GM23338 (cell line): ENCODE measurements at regions not wholly inside any gene's neighbourhood (a gene's known extent, or its start where the extent isn't known, plus 50 kb on each side); places are given as distances from the start of the nearest gene placed in this dataset.

Experiments
- ATAC-seq: fragments of 200-7000 bp; cut with Tn5 transposase; 3 replicates; pipeline ENCODE4 v1.9.1; 2020
- DNase-seq: peaks from one replicate; pipeline ENCODE4 v3.0.0-alpha.2; 2015; ENCODE audit warnings: low spot score
- H2AFZ ChIP-seq: fragments of 200-600 bp; sonication (generic); 2 replicates; pipeline ENCODE4 v1.8.0; 2016; ENCODE audit warnings: antibody characterized with exemption, mild to moderate bottlenecking, moderate library complexity
- H3F3A ChIP-seq: fragments of 200-600 bp; sonication (generic); replicated peaks from 2 replicates; pipeline ENCODE4 v1.8.0; 2017; ENCODE audit warnings: antibody characterized with exemption, mixed run types, low read depth
- H3K27ac ChIP-seq: fragments of 200-600 bp; sonication (generic); 2 replicates; pipeline ENCODE4 v1.6.1; 2016; ENCODE audit warnings: low read depth
- H3K27me3 ChIP-seq: fragments of 200-600 bp; sonication (generic); 2 replicates; pipeline ENCODE4 v1.8.0; 2016; ENCODE audit warnings: mild to moderate bottlenecking, mixed run types, moderate library complexity; ENCODE audit not compliant: insufficient read depth
- H3K36me3 ChIP-seq: fragments of 200-600 bp; sonication (generic); 2 replicates; pipeline ENCODE4 v1.8.0; 2016; ENCODE audit warnings: mild to moderate bottlenecking; ENCODE audit not compliant: insufficient read depth
- H3K4me1 ChIP-seq: fragments of 200-600 bp; sonication (generic); 2 replicates; pipeline ENCODE4 v1.8.0; 2016; ENCODE audit warnings: mild to moderate bottlenecking, moderate library complexity; ENCODE audit not compliant: insufficient read depth
- H3K4me2 ChIP-seq: fragments of 200-600 bp; sonication (generic); 2 replicates; pipeline ENCODE4 v1.7.1; 2017; ENCODE audit warnings: mixed run types
- H3K4me3 ChIP-seq: fragments of 200-600 bp; sonication (generic); 2 replicates; pipeline ENCODE4 v1.6.1; 2016; ENCODE audit warnings: mixed run types
- H3K79me2 ChIP-seq: fragments of 200-600 bp; sonication (generic); replicated peaks from 2 replicates; pipeline ENCODE4 v1.8.0; 2017; ENCODE audit warnings: mild to moderate bottlenecking; ENCODE audit not compliant: insufficient read depth
- H3K9me2 ChIP-seq: fragments of 200-600 bp; sonication (generic); 2 replicates; pipeline ENCODE4 v1.8.0; 2017; ENCODE audit not compliant: insufficient read depth
- H4K20me1 ChIP-seq: fragments of 200-600 bp; sonication (generic); replicated peaks from 2 replicates; pipeline ENCODE4 v1.8.0; 2017; ENCODE audit warnings: mild to moderate bottlenecking; ENCODE audit not compliant: insufficient read depth
- H3K27ac Mint-ChIP-seq: 2 replicates; pipeline ENCODE4 v1.8.0; 2020; ENCODE audit warnings: inconsistent platforms, mild to moderate bottlenecking, moderate library complexity, mixed read lengths
- H3K27me3 Mint-ChIP-seq: 3 replicates; pipeline ENCODE4 v1.8.0; 2022; ENCODE audit warnings: low read depth, mild to moderate bottlenecking, moderate library complexity, mixed read lengths, inconsistent platforms; ENCODE audit not compliant: insufficient read depth, poor library complexity
- H3K36me3 Mint-ChIP-seq: 3 replicates; pipeline ENCODE4 v1.8.0; 2021; ENCODE audit warnings: low read depth, mild to moderate bottlenecking, inconsistent platforms, moderate library complexity, mixed read lengths
- H3K4me1 Mint-ChIP-seq: 3 replicates; pipeline ENCODE4 v1.8.0; 2020; ENCODE audit warnings: mild to moderate bottlenecking, inconsistent platforms, mixed read lengths
- H3K4me3 Mint-ChIP-seq: 3 replicates; pipeline ENCODE4 v1.8.0; 2021; ENCODE audit warnings: moderate library complexity, mild to moderate bottlenecking, inconsistent platforms, mixed read lengths
- H3K9me3 Mint-ChIP-seq: 3 replicates; pipeline ENCODE4 v1.8.0; 2020; ENCODE audit warnings: moderate library complexity, mild to moderate bottlenecking, inconsistent platforms, mixed read lengths
- CREB1 ChIP-seq: fragments of 250-450 bp; sonication (Bioruptor Pico); IDR thresholded peaks from 2 replicates; pipeline ENCODE4 v1.5.0; 2020; ENCODE audit warnings: low read depth, mild to moderate bottlenecking, moderate library complexity
- EZH2phosphoT487 ChIP-seq: fragments of 200-600 bp; sonication (generic); IDR thresholded peaks from one replicate; pipeline ENCODE4 v1.8.1; 2018; ENCODE audit warnings: antibody characterized with exemption; ENCODE audit not compliant: unreplicated experiment
- JUNB ChIP-seq: IDR thresholded peaks from one replicate; pipeline ENCODE4 v1.6.1; 2016; ENCODE audit warnings: antibody characterized with exemption; ENCODE audit not compliant: unreplicated experiment
- NANOG ChIP-seq: IDR thresholded peaks from 2 replicates; pipeline ENCODE4 v1.6.1; 2016; ENCODE audit warnings: antibody characterized with exemption, borderline replicate concordance
- ZNF114 ChIP-seq: fragments of 250-450 bp; sonication (Bioruptor Pico); IDR thresholded peaks from 2 replicates; pipeline ENCODE4 v1.5.0; 2020; ENCODE audit warnings: mild to moderate bottlenecking, moderate library complexity
- ZNF331 ChIP-seq: fragments of 250-450 bp; sonication (Bioruptor Pico); IDR thresholded peaks from 2 replicates; pipeline ENCODE4 v1.5.0; 2020; ENCODE audit warnings: low read depth, mild to moderate bottlenecking, moderate library complexity
- TF ChIP-seq, protein P1 (sequence below), 2 experiments: fragments of 200-600 bp in 1 of 2; sonication (generic) in 1 of 2; conservative IDR thresholded peaks; 2 replicates each; pipeline versions ENCODE4 v1.5.1 to v1.6.1; 2016 to 2017; ENCODE audit warnings: antibody characterized with exemption in 2 of 2, low read depth in 2 of 2, mild to moderate bottlenecking in 2 of 2, moderate library complexity in 1 of 2
- TF ChIP-seq, protein P2 (sequence below): fragments of 250-450 bp; sonication (Bioruptor Pico); IDR thresholded peaks from 2 replicates; pipeline ENCODE4 v1.5.0; 2020; ENCODE audit warnings: mild to moderate bottlenecking, moderate library complexity

DNA sequence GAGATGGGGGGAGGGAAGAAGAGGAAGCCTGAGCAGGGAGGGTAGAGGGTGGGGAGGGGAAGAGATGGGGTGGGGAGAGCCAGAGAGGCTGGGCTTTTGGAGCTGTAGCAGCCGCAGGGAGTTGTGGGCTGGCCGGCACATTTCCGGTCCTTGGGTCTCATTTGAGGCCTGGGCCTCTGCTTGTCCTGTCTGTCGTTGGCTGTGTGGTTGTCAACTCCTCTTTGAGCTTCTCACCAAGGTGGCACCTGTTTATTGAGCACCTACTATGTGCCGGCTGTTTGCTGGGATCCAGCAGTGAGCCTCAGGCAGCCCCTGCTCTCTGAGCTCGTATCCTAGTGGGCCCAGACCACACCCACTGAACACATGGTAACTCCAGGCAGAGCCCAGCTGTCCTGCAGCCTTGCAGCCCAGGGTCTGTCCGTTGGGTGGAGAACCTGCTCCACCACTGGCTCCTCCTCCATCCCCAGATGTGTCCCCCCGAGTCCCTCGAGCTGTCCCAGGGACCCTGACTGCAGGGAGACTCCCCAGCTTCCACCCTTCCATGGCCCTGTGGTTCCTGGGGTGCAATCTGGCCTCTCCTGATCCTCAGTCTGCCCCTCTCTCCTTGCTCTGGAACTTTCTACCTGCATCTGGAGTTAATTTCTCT is 164.9 kb downstream of the IRF8 start:
- Histone ChIP-seq H3K9me2 (no peaks in the 10 kb centered on the region), H3F3A (no peaks in the 10 kb centered on the region), H2AFZ (no peak overlapping the region), H3K27ac (no peak overlapping the region), H3K27me3 (no peaks in the 10 kb centered on the region), H3K4me2 (no peak overlapping the region), H3K79me2 (no peaks in the 10 kb centered on the region), H3K4me1 (no peaks in the 10 kb centered on the region), H3K4me3 (no peak overlapping the region), H4K20me1 (no peaks in the 10 kb centered on the region), H3K36me3 (no peaks in the 10 kb centered on the region)
- TF ChIP-seq ZNF331 (CRISPR knock-in tag), result no peak
- no peak for TF ChIP-seq EZH2phosphoT487
- no peak for TF ChIP-seq ZNF114 (CRISPR knock-in tag)
- TF ChIP-seq, protein P1, sequence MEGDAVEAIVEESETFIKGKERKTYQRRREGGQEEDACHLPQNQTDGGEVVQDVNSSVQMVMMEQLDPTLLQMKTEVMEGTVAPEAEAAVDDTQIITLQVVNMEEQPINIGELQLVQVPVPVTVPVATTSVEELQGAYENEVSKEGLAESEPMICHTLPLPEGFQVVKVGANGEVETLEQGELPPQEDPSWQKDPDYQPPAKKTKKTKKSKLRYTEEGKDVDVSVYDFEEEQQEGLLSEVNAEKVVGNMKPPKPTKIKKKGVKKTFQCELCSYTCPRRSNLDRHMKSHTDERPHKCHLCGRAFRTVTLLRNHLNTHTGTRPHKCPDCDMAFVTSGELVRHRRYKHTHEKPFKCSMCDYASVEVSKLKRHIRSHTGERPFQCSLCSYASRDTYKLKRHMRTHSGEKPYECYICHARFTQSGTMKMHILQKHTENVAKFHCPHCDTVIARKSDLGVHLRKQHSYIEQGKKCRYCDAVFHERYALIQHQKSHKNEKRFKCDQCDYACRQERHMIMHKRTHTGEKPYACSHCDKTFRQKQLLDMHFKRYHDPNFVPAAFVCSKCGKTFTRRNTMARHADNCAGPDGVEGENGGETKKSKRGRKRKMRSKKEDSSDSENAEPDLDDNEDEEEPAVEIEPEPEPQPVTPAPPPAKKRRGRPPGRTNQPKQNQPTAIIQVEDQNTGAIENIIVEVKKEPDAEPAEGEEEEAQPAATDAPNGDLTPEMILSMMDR (conservative IDR thresholded peaks at IDR 0.05; ENCODE audit: low read depth in 2 of 2), result no peak
- TF ChIP-seq, protein P2, sequence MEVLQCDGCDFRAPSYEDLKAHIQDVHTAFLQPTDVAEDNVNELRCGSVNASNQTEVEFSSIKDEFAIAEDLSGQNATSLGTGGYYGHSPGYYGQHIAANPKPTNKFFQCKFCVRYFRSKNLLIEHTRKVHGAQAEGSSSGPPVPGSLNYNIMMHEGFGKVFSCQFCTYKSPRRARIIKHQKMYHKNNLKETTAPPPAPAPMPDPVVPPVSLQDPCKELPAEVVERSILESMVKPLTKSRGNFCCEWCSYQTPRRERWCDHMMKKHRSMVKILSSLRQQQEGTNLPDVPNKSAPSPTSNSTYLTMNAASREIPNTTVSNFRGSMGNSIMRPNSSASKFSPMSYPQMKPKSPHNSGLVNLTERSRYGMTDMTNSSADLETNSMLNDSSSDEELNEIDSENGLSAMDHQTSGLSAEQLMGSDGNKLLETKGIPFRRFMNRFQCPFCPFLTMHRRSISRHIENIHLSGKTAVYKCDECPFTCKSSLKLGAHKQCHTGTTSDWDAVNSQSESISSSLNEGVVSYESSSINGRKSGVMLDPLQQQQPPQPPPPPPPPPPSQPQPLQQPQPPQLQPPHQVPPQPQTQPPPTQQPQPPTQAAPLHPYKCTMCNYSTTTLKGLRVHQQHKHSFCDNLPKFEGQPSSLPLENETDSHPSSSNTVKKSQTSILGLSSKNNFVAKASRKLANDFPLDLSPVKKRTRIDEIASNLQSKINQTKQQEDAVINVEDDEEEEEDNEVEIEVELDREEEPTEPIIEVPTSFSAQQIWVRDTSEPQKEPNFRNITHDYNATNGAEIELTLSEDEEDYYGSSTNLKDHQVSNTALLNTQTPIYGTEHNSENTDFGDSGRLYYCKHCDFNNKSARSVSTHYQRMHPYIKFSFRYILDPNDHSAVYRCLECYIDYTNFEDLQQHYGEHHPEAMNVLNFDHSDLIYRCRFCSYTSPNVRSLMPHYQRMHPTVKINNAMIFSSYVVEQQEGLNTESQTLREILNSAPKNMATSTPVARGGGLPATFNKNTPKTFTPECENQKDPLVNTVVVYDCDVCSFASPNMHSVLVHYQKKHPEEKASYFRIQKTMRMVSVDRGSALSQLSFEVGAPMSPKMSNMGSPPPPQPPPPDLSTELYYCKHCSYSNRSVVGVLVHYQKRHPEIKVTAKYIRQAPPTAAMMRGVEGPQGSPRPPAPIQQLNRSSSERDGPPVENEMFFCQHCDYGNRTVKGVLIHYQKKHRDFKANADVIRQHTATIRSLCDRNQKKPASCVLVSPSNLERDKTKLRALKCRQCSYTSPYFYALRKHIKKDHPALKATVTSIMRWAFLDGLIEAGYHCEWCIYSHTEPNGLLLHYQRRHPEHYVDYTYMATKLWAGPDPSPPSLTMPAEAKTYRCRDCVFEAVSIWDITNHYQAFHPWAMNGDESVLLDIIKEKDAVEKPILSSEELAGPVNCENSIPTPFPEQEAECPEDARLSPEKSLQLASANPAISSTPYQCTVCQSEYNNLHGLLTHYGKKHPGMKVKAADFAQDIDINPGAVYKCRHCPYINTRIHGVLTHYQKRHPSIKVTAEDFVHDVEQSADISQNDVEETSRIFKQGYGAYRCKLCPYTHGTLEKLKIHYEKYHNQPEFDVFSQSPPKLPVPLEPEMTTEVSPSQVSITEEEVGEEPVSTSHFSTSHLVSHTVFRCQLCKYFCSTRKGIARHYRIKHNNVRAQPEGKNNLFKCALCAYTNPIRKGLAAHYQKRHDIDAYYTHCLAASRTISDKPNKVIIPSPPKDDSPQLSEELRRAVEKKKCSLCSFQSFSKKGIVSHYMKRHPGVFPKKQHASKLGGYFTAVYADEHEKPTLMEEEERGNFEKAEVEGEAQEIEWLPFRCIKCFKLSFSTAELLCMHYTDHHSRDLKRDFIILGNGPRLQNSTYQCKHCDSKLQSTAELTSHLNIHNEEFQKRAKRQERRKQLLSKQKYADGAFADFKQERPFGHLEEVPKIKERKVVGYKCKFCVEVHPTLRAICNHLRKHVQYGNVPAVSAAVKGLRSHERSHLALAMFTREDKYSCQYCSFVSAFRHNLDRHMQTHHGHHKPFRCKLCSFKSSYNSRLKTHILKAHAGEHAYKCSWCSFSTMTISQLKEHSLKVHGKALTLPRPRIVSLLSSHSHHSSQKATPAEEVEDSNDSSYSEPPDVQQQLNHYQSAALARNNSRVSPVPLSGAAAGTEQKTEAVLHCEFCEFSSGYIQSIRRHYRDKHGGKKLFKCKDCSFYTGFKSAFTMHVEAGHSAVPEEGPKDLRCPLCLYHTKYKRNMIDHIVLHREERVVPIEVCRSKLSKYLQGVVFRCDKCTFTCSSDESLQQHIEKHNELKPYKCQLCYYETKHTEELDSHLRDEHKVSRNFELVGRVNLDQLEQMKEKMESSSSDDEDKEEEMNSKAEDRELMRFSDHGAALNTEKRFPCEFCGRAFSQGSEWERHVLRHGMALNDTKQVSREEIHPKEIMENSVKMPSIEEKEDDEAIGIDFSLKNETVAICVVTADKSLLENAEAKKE (CRISPR knock-in tag), result no peak
- no peak for TF ChIP-seq NANOG
- TF ChIP-seq CREB1 (CRISPR knock-in tag), result no peak
- TF ChIP-seq JUNB, result no peak
- DNase-seq, result no peak
- no peak overlapping the region for H3K4me3 Mint-ChIP-seq
- peaks cover 12% of the 10 kb centered on the region for H3K27me3 Mint-ChIP-seq
- H3K27ac Mint-ChIP-seq, result no peak overlapping the region
- no peaks in the 10 kb centered on the region; the same call in 2 of the 3 replicates for H3K9me3 Mint-ChIP-seq
- no peak for ATAC-seq
- H3K4me1 Mint-ChIP-seq, result no peaks in the 10 kb centered on the region
- H3K36me3 Mint-ChIP-seq, result no peaks in the 10 kb centered on the region
